Astrocyte (in vitro differentiated cells and primary cell): ENCODE measurements at regions not wholly inside any gene's neighbourhood (a gene's known extent, or its start where the extent isn't known, plus 50 kb on each side); places are given as distances from the start of the nearest gene placed in this dataset.

Experiments used
- CTCF ChIP-seq: IDR thresholded peaks from 2 replicates; pipeline ENCODE4 v1.5.1; 2011; ENCODE audit warnings: low read depth, mild to moderate bottlenecking, inconsistent platforms, low read length, moderate library complexity; ENCODE audit not compliant: insufficient read depth
- EZH2 ChIP-seq: IDR thresholded peaks from 2 replicates; pipeline ENCODE4 v1.6.1; 2012; ENCODE audit warnings: mild to moderate bottlenecking, low read length, inconsistent platforms; ENCODE audit not compliant: insufficient read depth

- no peak for TF ChIP-seq CTCF
- no peak for TF ChIP-seq EZH2
Measured at GRCh38 chr2:164351536-164351935, 269.7 kb downstream of the GRB14 start.
